Liver (tissue), 8 donors: ENCODE measurements at regions not wholly inside any gene's neighbourhood (a gene's known extent, or its start where the extent isn't known, plus 50 kb on each side); places are given as distances from the start of the nearest gene placed in this dataset.

Experiments
- DNase-seq: peaks from one replicate; pipeline ENCODE4 v3.0.0-alpha.2; 2017; ENCODE audit warnings: low spot score
- H3K27ac ChIP-seq, 2 donors: one replicate each; pipeline ENCODE4 v1.7.0; 2013; ENCODE audit warnings: inconsistent platforms in 2 of 2, low read length in 2 of 2, control low read depth in 1 of 2, low read depth in 1 of 2, mild to moderate bottlenecking in 1 of 2
- H3K27me3 ChIP-seq, 4 donors: one replicate each; pipeline versions ENCODE4 v1.6.1 to v1.7.0; 2013; ENCODE audit warnings: low read length in 3 of 4, inconsistent platforms in 1 of 4, mild to moderate bottlenecking in 1 of 4, moderate library complexity in 1 of 4; ENCODE audit not compliant: control insufficient read depth in 4 of 4, insufficient read depth in 4 of 4
- H3K36me3 ChIP-seq, 4 donors: one replicate each; pipeline versions ENCODE4 v1.6.1 to v1.7.0; 2013; ENCODE audit warnings: low read length in 3 of 4, mild to moderate bottlenecking in 3 of 4, low read depth in 1 of 4, moderate library complexity in 1 of 4; ENCODE audit not compliant: control insufficient read depth in 4 of 4, insufficient read depth in 3 of 4
- H3K4me1 ChIP-seq, 4 donors: one replicate each; pipeline versions ENCODE4 v1.6.1 to v1.7.0; 2013; ENCODE audit warnings: low read length in 3 of 4, mild to moderate bottlenecking in 3 of 4, moderate library complexity in 1 of 4; ENCODE audit not compliant: control insufficient read depth in 4 of 4, insufficient read depth in 4 of 4
- H3K4me3 ChIP-seq, 3 donors: one replicate each; pipeline versions ENCODE4 v1.6.1 to v1.7.0; 2013; ENCODE audit warnings: low read length in 3 of 3, control low read depth in 1 of 3, low read depth in 1 of 3, mild to moderate bottlenecking in 1 of 3
- H3K9ac ChIP-seq, 2 donors: one replicate each; pipeline ENCODE4 v1.7.0; 2013; ENCODE audit warnings: low read length in 2 of 2, mild to moderate bottlenecking in 2 of 2, moderate library complexity in 2 of 2, control low read depth in 1 of 2, low read depth in 1 of 2
- H3K9me3 ChIP-seq, 4 donors: one replicate each; pipeline versions ENCODE4 v1.6.1 to v1.7.0; 2013; ENCODE audit warnings: low read length in 3 of 4; ENCODE audit not compliant: control insufficient read depth in 4 of 4
- CTCF ChIP-seq: fragments of 150-350 bp; IDR thresholded peaks from 2 replicates; pipeline ENCODE4 v1.5.1; 2017; ENCODE audit warnings: improper control_type of control experiment, low read depth, low read length; ENCODE audit not compliant: missing input control
- EGR1 ChIP-seq, 2 donors: IDR thresholded peaks; 2 replicates each; pipeline ENCODE4 v1.6.1; 2016 to 2018; ENCODE audit warnings: antibody characterized with exemption in 2 of 2, low read depth in 2 of 2
- FOXA1 ChIP-seq: IDR thresholded peaks from 2 replicates; pipeline ENCODE4 v1.6.1; 2016; ENCODE audit warnings: antibody characterized with exemption
- FOXA2 ChIP-seq: IDR thresholded peaks from 2 replicates; pipeline ENCODE4 v1.6.1; 2016; ENCODE audit warnings: antibody characterized with exemption
- GABPA ChIP-seq, 2 donors: IDR thresholded peaks in 1 of 2; conservative IDR thresholded peaks in 1 of 2; 2 replicates each; pipeline ENCODE4 v1.6.1; 2016; ENCODE audit warnings: antibody characterized with exemption in 2 of 2, mild to moderate bottlenecking in 1 of 2, moderate library complexity in 1 of 2
- HNF4A ChIP-seq, 2 donors: conservative IDR thresholded peaks; 2 replicates each; pipeline ENCODE4 v1.6.1; 2016; ENCODE audit warnings: antibody characterized with exemption in 2 of 2, mild to moderate bottlenecking in 2 of 2
- MAX ChIP-seq: IDR thresholded peaks from 2 replicates; pipeline ENCODE4 v1.6.1; 2016; ENCODE audit warnings: antibody characterized with exemption
- NR2F2 ChIP-seq: IDR thresholded peaks from 2 replicates; pipeline ENCODE4 v1.6.1; 2016; ENCODE audit warnings: antibody characterized with exemption
- REST ChIP-seq: IDR thresholded peaks from 2 replicates; pipeline ENCODE4 v1.6.1; 2016; ENCODE audit warnings: antibody characterized with exemption, mild to moderate bottlenecking
- TAF1 ChIP-seq: conservative IDR thresholded peaks from 2 replicates; pipeline ENCODE4 v1.6.1; 2016; ENCODE audit warnings: antibody characterized with exemption, mild to moderate bottlenecking
- ZBTB33 ChIP-seq: IDR thresholded peaks from 2 replicates; pipeline ENCODE4 v1.6.1; 2016; ENCODE audit warnings: antibody characterized with exemption
- WGBS: extraction: QIAGEN DNeasy Blood & Tissue Kit; methylation state at CpG from one replicate; pipeline ENCODE4 v1.1.7; 2013; 5-methylcytosine and 5-hydroxymethylcytosine counted together
- donor health status: healthy.
- donor health status: healthy.
- donor health status: healthy.
- donor health status: healthy.
- donor health status: healthy.

GRCh38 chr10:85098835-85099521 lies 770.6 kb downstream of the CCSER2 start (continued):
- TF ChIP-seq REST: no peak
- TF ChIP-seq NR2F2: no peak
- no peak for TF ChIP-seq FOXA2

GRCh38 chr10:85100495-85100894 lies 772.1 kb downstream of the CCSER2 start:
- TF ChIP-seq GABPA (IDR thresholded peaks at IDR 0.05 in 1 of 2, conservative IDR thresholded peaks at IDR 0.05 in 1 of 2): no peak
- no peak for TF ChIP-seq TAF1
- no peak for TF ChIP-seq EGR1 (IDR thresholded peaks at IDR 0.05; ENCODE audit: low read depth in 2 of 2)
- no peaks in the 10 kb centered on the region for H3K9me3 ChIP-seq
- no peak overlapping the region for H3K9ac ChIP-seq
- no peaks in the 10 kb centered on the region for H3K36me3 ChIP-seq
- no peak overlapping the region for H3K27ac ChIP-seq
- H3K4me3 ChIP-seq: no peak overlapping the region
- H3K4me1 ChIP-seq: no peaks in the 10 kb centered on the region
- DNase-seq: no peak
- no peaks in the 10 kb centered on the region for H3K27me3 ChIP-seq

GRCh38 chr10:85105614-85106255 lies 777.3 kb downstream of the CCSER2 start:
- 71% methylated on average over 4 of the region's 4 CpGs for WGBS
- H3K9ac ChIP-seq: no peak overlapping the region
- no peak for DNase-seq
- TF ChIP-seq HNF4A (conservative IDR thresholded peaks at IDR 0.05) (no peak), ZBTB33 (no peak), CTCF (no peak), FOXA1 (no peak), TAF1 (no peak), MAX (no peak)
- no peaks in the 10 kb centered on the region for H3K27me3 ChIP-seq
- H3K9me3 ChIP-seq: no peaks in the 10 kb centered on the region
- no peak overlapping the region for H3K4me3 ChIP-seq
- no peaks in the 10 kb centered on the region for H3K4me1 ChIP-seq
- no peak overlapping the region for H3K27ac ChIP-seq
- no peaks in the 10 kb centered on the region for H3K36me3 ChIP-seq
